ENCODE measurements at regions not wholly inside any gene's neighbourhood (a gene's known extent, or its start where the extent isn't known, plus 50 kb on each side); places are given as distances from the start of the nearest gene placed in this dataset.

DNA sequence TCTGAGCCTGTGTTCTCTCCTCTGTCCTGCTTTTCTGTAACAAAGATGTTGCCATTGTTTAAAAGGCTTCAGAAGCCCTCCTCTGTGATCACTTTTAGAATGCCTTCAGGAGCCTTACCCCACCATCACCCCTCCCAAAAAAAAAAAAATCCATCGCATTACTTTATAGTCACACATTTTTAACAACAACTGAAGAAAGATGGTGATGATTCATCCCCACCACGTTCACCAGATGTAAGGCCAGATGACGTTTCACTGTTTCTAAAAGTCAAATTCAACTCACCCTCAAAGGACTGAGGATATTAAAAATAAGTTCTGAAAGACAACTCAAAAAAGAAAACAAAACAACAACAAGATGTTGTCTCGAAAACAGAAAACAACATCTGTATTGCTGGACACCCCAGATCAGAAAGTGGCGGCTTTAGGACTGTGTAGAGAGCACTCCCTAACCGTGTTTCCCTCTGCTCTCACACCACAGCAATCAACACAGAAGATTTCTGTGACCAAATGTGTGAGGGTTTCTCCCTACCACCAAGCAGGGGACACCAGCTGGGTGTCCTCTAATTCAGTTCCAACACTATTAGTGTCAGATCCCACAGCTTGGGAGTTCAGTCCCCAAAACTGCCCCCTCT, 61.9 kb upstream of the CREB1 start:
- TF ChIP-seq, protein P1, sequence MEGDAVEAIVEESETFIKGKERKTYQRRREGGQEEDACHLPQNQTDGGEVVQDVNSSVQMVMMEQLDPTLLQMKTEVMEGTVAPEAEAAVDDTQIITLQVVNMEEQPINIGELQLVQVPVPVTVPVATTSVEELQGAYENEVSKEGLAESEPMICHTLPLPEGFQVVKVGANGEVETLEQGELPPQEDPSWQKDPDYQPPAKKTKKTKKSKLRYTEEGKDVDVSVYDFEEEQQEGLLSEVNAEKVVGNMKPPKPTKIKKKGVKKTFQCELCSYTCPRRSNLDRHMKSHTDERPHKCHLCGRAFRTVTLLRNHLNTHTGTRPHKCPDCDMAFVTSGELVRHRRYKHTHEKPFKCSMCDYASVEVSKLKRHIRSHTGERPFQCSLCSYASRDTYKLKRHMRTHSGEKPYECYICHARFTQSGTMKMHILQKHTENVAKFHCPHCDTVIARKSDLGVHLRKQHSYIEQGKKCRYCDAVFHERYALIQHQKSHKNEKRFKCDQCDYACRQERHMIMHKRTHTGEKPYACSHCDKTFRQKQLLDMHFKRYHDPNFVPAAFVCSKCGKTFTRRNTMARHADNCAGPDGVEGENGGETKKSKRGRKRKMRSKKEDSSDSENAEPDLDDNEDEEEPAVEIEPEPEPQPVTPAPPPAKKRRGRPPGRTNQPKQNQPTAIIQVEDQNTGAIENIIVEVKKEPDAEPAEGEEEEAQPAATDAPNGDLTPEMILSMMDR (IDR thresholded peaks at IDR 0.05; ENCODE audit: control insufficient read depth, extremely low read depth, insufficient read depth): no peak
- no peak overlapping the region for H3K4me3 ChIP-seq (ENCODE audit: low read depth, low read length)
- no peak for DNase-seq (ENCODE audit: low read depth)

- TF ChIP-seq, protein P1 (IDR thresholded peaks at IDR 0.05; ENCODE audit: control insufficient read depth, extremely low read depth, insufficient read depth): no peak
- no peak overlapping the region for H3K4me3 ChIP-seq (ENCODE audit: low read depth, low read length)
Measured at GRCh38 chr2:207468488-207468887, 61.3 kb upstream of the CREB1 start.

DNA sequence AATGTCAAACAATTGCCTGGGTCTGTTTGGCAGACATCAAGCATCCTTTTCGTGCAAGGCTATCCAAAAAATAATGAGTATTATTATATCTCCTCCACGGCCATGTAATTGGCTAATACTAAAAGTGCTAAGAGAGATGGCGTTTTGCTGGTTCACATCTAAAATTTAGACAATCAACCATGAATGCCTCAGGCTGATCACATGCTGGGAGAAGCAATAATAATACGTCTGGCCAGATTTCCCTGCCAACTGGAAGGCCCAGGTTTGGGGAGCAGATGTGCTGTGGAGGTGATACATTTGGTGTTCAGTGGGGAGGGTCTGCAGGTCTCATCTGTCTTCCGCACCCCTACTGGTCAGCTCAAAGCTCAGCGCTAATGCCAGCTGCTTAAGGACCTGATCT, 60.3 kb upstream of the CREB1 start:
- no peak overlapping the region for H3K4me3 ChIP-seq (ENCODE audit: low read depth, low read length)
- DNase-seq (ENCODE audit: low read depth): no peak
- TF ChIP-seq, protein P1 (IDR thresholded peaks at IDR 0.05; ENCODE audit: control insufficient read depth, extremely low read depth, insufficient read depth): no peak

More at GRCh38 chr2:207468488-207468887, 61.3 kb upstream of the CREB1 start:
- DNase-seq (ENCODE audit: low read depth): no peak

GRCh38 chr2:207469943-207470729, 59.6 kb upstream of the CREB1 start:
- no peak for DNase-seq (ENCODE audit: low read depth)
- TF ChIP-seq, protein P1 (IDR thresholded peaks at IDR 0.05; ENCODE audit: control insufficient read depth, extremely low read depth, insufficient read depth): no peak
- H3K4me3 ChIP-seq (ENCODE audit: low read depth, low read length): no peak overlapping the region

GRCh38 chr2:207471261-207471660, 58.5 kb upstream of the CREB1 start:
- no peak overlapping the region for H3K4me3 ChIP-seq (ENCODE audit: low read depth, low read length)
- TF ChIP-seq, protein P1 (IDR thresholded peaks at IDR 0.05; ENCODE audit: control insufficient read depth, extremely low read depth, insufficient read depth): no peak
- DNase-seq (ENCODE audit: low read depth): no peak

DNA sequence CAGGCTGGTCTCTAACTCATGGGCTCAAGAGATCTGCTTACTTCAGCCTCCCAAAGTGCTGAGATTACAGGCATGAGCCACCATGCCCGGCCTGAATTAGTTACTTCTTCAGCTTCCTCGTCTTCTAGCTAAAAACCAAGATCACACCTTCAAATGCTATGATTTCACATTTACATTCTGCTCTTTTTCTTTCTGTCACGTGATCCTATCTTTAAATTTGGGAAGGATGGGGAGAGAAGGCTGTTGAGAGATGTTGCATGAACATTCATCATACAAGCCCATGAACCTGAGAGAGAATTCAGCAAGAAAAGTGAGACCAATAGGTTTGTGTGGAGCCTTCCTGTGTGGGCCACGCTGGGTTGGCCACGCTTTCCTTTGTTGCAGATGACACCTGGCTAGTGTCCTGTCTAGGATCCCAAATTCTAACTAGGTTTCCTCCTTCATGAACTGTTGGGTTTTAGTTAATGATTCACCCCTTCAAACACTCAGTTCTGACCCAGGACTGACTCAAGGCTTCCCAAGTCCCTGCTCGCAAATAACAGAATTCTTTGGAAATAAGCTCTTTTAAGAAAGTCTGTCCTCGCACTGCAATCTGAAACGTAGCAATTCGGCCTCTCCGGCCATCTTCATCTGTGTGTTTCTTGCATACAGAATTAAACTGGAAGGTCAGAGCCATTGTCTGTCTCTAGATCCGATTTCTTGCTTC, 57.3 kb upstream of the CREB1 start:
- TF ChIP-seq, protein P1 (IDR thresholded peaks at IDR 0.05; ENCODE audit: control insufficient read depth, extremely low read depth, insufficient read depth): no peak
- H3K4me3 ChIP-seq (ENCODE audit: low read depth, low read length): no peak overlapping the region
- no peak for DNase-seq (ENCODE audit: low read depth)
